Activated CD8-positive, alpha-beta T cell treated with anti-CD3 and anti-CD28 coated beads, Interleukin-2, amount 10 ng/mL, durations not matched to agents 7 days and 5 days (primary cell): ENCODE measurements at regions not wholly inside any gene's neighbourhood (a gene's known extent, or its start where the extent isn't known, plus 50 kb on each side); places are given as distances from the start of the nearest gene placed in this dataset.

Experiments used
- ATAC-seq: fragments of 150-1000 bp; cut with Tn5 transposase; one replicate; pipeline ENCODE4 v1.10.0; 2021; ENCODE audit warnings: moderate library complexity
- CTCF ChIA-PET: fragments of 350-600 bp; sonication (Branson Sonifier 250); formaldehyde crosslinking; loops from one replicate; lab custom pipeline; 2021; ENCODE audit warnings: antibody characterized with exemption; lab: Charles Lee
- POLR2A ChIA-PET: fragments of 350-600 bp; sonication (Branson Sonifier 250); formaldehyde crosslinking; loops from one replicate; lab custom pipeline; 2021; ENCODE audit warnings: antibody characterized with exemption; lab: Charles Lee
- DNase-seq: peaks from one replicate; pipeline ENCODE4 v3.0.0-alpha.2; 2020
- H3K27ac Mint-ChIP-seq: one replicate; pipeline ENCODE4 v1.8.0; 2021; ENCODE audit warnings: mild to moderate bottlenecking, mixed read lengths
- H3K27me3 Mint-ChIP-seq: one replicate; pipeline ENCODE4 v1.8.0; 2021; ENCODE audit warnings: low read depth, mixed read lengths
- H3K36me3 Mint-ChIP-seq: one replicate; pipeline ENCODE4 v1.8.0; 2021; ENCODE audit warnings: low read depth, mixed read lengths
- H3K4me1 Mint-ChIP-seq: one replicate; pipeline ENCODE4 v1.8.0; 2021; ENCODE audit warnings: low read depth, mixed read lengths
- H3K4me3 Mint-ChIP-seq: one replicate; pipeline ENCODE4 v1.8.0; 2021; ENCODE audit warnings: mild to moderate bottlenecking, mixed read lengths
- H3K9me3 Mint-ChIP-seq: one replicate; pipeline ENCODE4 v1.8.0; 2022; ENCODE audit warnings: mixed read lengths; ENCODE audit not compliant: insufficient read depth

GRCh38 chr11:23974051-23974450 is 522.8 kb upstream of the LUZP2 start:
- POLR2A ChIA-PET = no interaction called here

GRCh38 chr11:23974601-23975000 is 522.3 kb upstream of the LUZP2 start:
- POLR2A ChIA-PET = no interaction called here
- H3K9me3 Mint-ChIP-seq = no peaks in the 10 kb centered on the region
- H3K4me3 Mint-ChIP-seq = no peak overlapping the region
- no peaks in the 10 kb centered on the region for H3K4me1 Mint-ChIP-seq
- no peak overlapping the region for H3K27ac Mint-ChIP-seq
- DNase-seq (no peak), ATAC-seq (no peak)
- no peaks in the 10 kb centered on the region for H3K27me3 Mint-ChIP-seq
- CTCF ChIA-PET = no interaction called here
- H3K36me3 Mint-ChIP-seq = no peaks in the 10 kb centered on the region

More at GRCh38 chr11:23974051-23974450, 522.8 kb upstream of the LUZP2 start:
- H3K36me3 Mint-ChIP-seq = no peaks in the 10 kb centered on the region
- ATAC-seq = no peak
- H3K4me3 Mint-ChIP-seq = no peak overlapping the region
- no peak for DNase-seq
- CTCF ChIA-PET = no interaction called here
- no peaks in the 10 kb centered on the region for H3K27me3 Mint-ChIP-seq
- no peaks in the 10 kb centered on the region for H3K9me3 Mint-ChIP-seq
- H3K4me1 Mint-ChIP-seq = no peaks in the 10 kb centered on the region
- no peak overlapping the region for H3K27ac Mint-ChIP-seq

DNA sequence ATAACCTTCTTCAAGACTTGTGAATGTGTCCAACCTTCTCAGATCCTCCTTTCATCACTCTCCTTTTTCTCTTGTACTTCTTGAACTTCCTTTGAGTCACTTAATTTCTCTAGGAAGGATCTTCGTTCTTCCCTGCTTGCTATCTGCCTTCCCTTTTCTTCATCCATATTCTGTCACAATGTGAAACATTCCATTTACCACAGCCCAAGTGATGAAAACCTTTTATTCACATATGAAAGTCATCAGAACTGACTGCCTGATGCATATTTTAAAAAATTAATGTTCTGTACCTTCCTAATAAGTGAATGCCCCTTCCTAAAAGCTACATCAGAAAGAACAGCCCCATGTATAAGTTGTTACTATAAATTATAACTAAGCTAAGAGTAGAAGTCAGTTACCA is 520.4 kb upstream of the LUZP2 start:
- Mint-ChIP-seq H3K36me3 (no peaks in the 10 kb centered on the region), H3K4me3 (no peak overlapping the region), H3K4me1 (no peaks in the 10 kb centered on the region), H3K27ac (no peak overlapping the region), H3K27me3 (no peaks in the 10 kb centered on the region), H3K9me3 (no peaks in the 10 kb centered on the region)
- CTCF ChIA-PET = no interaction called here
- POLR2A ChIA-PET = no interaction called here
- DNase-seq (no peak), ATAC-seq (no peak)

DNA sequence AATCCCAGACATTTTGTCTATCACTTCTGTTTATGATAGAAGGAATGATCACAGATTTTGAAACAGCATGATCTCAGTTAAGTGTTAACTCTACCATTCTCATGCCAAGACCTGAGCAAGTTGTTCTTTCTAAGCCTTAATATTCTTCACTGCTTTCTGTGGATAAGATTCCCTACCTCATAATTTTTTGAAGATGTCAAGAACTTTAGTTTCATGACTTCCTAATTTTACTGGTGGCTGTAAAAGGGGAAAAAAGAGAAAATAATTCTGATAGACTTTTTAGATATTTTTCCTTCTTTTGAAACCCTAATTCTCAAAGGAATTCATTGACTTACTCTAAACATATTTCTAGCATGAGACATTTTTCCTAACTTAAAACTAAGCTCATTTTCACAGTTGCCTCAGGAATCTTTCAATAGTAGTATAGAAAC is 520.0 kb upstream of the LUZP2 start:
- no peak overlapping the region for H3K27ac Mint-ChIP-seq
- no peaks in the 10 kb centered on the region for H3K9me3 Mint-ChIP-seq
- H3K4me1 Mint-ChIP-seq = no peaks in the 10 kb centered on the region
- H3K4me3 Mint-ChIP-seq = no peak overlapping the region
- no peaks in the 10 kb centered on the region for H3K36me3 Mint-ChIP-seq
- ATAC-seq (no peak), DNase-seq (no peak)
- no peaks in the 10 kb centered on the region for H3K27me3 Mint-ChIP-seq
- POLR2A ChIA-PET = no interaction called here
- CTCF ChIA-PET = no interaction called here

- Mint-ChIP-seq H3K9me3 (peaks cover 10% of the 10 kb centered on the region), H3K4me1 (no peaks in the 10 kb centered on the region), H3K27ac (no peak overlapping the region), H3K27me3 (no peaks in the 10 kb centered on the region), H3K4me3 (no peak overlapping the region), H3K36me3 (no peaks in the 10 kb centered on the region)
- DNase-seq (no peak), ATAC-seq (no peak)
- POLR2A ChIA-PET = no interaction called here
- CTCF ChIA-PET = no interaction called here
These were observed 508.4 kb upstream of the LUZP2 start for GRCh38 chr11:23988381-23989006.

- CTCF ChIA-PET = no interaction called here
- Mint-ChIP-seq H3K4me3 (no peak overlapping the region), H3K4me1 (no peaks in the 10 kb centered on the region), H3K9me3 (peaks cover 3% of the 10 kb centered on the region), H3K36me3 (no peaks in the 10 kb centered on the region), H3K27me3 (no peaks in the 10 kb centered on the region), H3K27ac (no peak overlapping the region)
- no peak for DNase-seq
- no peak for ATAC-seq
- POLR2A ChIA-PET = no interaction called here
These were observed 506.3 kb upstream of the LUZP2 start for GRCh38 chr11:23990346-23991164.

DNA sequence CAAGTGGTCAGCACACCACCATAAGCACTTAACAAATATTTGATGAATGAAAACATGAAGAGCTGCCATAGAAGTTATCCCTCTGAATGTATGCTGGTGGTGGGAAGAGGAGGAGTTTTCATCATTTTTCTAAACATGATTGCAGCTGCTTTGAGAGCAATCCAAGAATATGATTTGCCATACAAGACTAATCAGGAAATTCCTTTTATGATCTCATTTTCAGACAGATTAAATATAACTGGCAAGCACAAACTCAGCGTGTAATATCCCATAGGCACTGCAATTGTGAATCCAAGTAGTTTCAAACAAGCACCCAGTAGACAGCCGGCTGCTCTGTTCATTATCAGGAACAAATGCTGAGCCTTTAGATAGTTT is 505.7 kb upstream of the LUZP2 start:
- H3K9me3 Mint-ChIP-seq = peaks cover 6% of the 10 kb centered on the region
- ChIA-PET POLR2A (no interaction called here), CTCF (no interaction called here)
- no peaks in the 10 kb centered on the region for H3K27me3 Mint-ChIP-seq
- H3K4me1 Mint-ChIP-seq = no peaks in the 10 kb centered on the region
- DNase-seq (no peak), ATAC-seq (no peak)
- no peak overlapping the region for H3K27ac Mint-ChIP-seq
- no peak overlapping the region for H3K4me3 Mint-ChIP-seq
- H3K36me3 Mint-ChIP-seq = no peaks in the 10 kb centered on the region

DNA sequence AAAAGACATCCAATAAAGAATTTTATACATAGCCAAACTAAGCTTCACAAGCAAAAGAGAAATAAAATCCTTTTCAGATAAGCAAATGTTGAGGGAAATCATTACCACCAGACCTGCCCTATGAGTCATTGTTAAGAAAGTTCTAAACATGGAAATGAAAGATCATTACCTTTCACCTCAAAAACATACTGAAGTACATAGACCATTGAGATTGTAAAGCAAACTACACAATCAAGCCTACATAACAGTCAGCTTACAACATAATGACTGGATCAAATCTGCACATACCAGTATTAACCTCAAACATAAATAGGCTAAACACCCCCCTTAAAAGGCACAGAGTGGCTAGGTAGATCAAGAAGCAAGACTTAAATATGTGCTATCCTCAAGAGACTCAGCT is 501.0 kb upstream of the LUZP2 start:
- DNase-seq (no peak), ATAC-seq (no peak)
- H3K27me3 Mint-ChIP-seq = no peaks in the 10 kb centered on the region
- ChIA-PET POLR2A (no interaction called here), CTCF (no interaction called here)
- H3K27ac Mint-ChIP-seq = no peak overlapping the region
- H3K36me3 Mint-ChIP-seq = no peaks in the 10 kb centered on the region
- peaks cover 32% of the 10 kb centered on the region for H3K9me3 Mint-ChIP-seq
- no peak overlapping the region for H3K4me3 Mint-ChIP-seq
- H3K4me1 Mint-ChIP-seq = no peaks in the 10 kb centered on the region

- CTCF ChIA-PET = no interaction called here
These were observed 499.5 kb upstream of the LUZP2 start for GRCh38 chr11:23997356-23997755.

GRCh38 chr11:24005202-24005876 is 491.5 kb upstream of the LUZP2 start:
- Mint-ChIP-seq H3K27ac (no peak overlapping the region), H3K27me3 (no peaks in the 10 kb centered on the region), H3K4me1 (no peaks in the 10 kb centered on the region), H3K36me3 (no peaks in the 10 kb centered on the region), H3K4me3 (no peak overlapping the region), H3K9me3 (peaks cover 28% of the 10 kb centered on the region)
- POLR2A ChIA-PET = no interaction called here
- CTCF ChIA-PET = no interaction called here
- ATAC-seq (no peak), DNase-seq (no peak)

More at GRCh38 chr11:23997356-23997755, 499.5 kb upstream of the LUZP2 start:
- POLR2A ChIA-PET = no interaction called here
- Mint-ChIP-seq H3K27me3 (no peaks in the 10 kb centered on the region), H3K4me3 (no peak overlapping the region), H3K4me1 (no peaks in the 10 kb centered on the region), H3K9me3 (peaks cover 42% of the 10 kb centered on the region), H3K27ac (no peak overlapping the region), H3K36me3 (no peaks in the 10 kb centered on the region)
- ATAC-seq (no peak), DNase-seq (no peak)

- Mint-ChIP-seq H3K9me3 (peaks cover 25% of the 10 kb centered on the region), H3K4me1 (no peaks in the 10 kb centered on the region), H3K27me3 (no peaks in the 10 kb centered on the region), H3K36me3 (no peaks in the 10 kb centered on the region), H3K4me3 (no peak overlapping the region), H3K27ac (no peak overlapping the region)
- CTCF ChIA-PET = no interaction called here
- POLR2A ChIA-PET = no interaction called here
- ATAC-seq (no peak), DNase-seq (no peak)
These were observed 453.0 kb upstream of the LUZP2 start for GRCh38 chr11:24043842-24044241.

DNA sequence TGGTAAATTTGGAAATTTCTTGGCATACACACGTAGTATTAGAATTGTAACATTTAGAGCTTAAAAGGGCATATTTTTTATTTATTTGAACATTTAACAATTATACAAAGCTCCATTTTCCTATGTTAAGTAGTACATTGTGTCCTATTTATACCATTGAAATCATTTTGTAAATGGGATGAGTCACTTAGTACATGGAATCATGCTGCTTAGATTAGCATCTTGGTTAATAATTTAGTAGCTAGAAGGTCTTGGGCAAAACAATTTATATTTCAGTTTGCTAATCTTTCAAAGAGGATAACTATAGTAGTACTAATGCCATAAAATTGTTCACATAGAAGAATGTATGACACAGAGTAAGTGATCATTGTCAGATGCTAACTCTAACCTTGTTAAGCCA is 450.1 kb upstream of the LUZP2 start:
- Mint-ChIP-seq H3K4me1 (no peaks in the 10 kb centered on the region), H3K36me3 (no peaks in the 10 kb centered on the region), H3K4me3 (no peak overlapping the region), H3K27ac (no peak overlapping the region), H3K9me3 (peaks cover 25% of the 10 kb centered on the region), H3K27me3 (no peaks in the 10 kb centered on the region)
- ATAC-seq (no peak), DNase-seq (no peak)
- CTCF ChIA-PET = no interaction called here
- POLR2A ChIA-PET = no interaction called here
